ENCODE measurements at regions not wholly inside any gene's neighbourhood (a gene's known extent, or its start where the extent isn't known, plus 50 kb on each side); places are given as distances from the start of the nearest gene placed in this dataset.

DNA sequence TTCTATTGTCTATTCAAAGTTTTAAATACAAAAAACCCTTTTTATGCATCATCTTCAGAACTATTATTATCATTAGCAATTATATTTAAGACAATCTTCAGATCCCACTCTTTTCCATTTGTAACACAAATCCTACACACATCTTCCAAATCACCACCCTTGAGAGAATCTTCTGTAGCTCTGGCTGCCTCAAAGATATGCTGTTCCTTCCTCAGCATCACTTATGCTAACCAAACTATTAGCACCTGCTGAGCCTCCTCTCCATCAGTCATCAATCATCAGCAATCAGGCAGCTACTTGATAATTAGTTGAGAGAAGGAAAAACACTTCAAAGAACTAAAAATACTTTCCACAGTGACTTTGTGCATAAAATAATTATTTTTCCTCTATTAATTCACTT is 1082.2 kb downstream of the C4orf33 start (continued):
- TF ChIP-seq, protein P1, sequence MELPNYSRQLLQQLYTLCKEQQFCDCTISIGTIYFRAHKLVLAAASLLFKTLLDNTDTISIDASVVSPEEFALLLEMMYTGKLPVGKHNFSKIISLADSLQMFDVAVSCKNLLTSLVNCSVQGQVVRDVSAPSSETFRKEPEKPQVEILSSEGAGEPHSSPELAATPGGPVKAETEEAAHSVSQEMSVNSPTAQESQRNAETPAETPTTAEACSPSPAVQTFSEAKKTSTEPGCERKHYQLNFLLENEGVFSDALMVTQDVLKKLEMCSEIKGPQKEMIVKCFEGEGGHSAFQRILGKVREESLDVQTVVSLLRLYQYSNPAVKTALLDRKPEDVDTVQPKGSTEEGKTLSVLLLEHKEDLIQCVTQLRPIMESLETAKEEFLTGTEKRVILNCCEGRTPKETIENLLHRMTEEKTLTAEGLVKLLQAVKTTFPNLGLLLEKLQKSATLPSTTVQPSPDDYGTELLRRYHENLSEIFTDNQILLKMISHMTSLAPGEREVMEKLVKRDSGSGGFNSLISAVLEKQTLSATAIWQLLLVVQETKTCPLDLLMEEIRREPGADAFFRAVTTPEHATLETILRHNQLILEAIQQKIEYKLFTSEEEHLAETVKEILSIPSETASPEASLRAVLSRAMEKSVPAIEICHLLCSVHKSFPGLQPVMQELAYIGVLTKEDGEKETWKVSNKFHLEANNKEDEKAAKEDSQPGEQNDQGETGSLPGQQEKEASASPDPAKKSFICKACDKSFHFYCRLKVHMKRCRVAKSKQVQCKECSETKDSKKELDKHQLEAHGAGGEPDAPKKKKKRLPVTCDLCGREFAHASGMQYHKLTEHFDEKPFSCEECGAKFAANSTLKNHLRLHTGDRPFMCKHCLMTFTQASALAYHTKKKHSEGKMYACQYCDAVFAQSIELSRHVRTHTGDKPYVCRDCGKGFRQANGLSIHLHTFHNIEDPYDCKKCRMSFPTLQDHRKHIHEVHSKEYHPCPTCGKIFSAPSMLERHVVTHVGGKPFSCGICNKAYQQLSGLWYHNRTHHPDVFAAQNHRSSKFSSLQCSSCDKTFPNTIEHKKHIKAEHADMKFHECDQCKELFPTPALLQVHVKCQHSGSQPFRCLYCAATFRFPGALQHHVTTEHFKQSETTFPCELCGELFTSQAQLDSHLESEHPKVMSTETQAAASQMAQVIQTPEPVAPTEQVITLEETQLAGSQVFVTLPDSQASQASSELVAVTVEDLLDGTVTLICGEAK (IDR thresholded peaks at IDR 0.05; ENCODE audit: borderline replicate concordance): no peak

DNA sequence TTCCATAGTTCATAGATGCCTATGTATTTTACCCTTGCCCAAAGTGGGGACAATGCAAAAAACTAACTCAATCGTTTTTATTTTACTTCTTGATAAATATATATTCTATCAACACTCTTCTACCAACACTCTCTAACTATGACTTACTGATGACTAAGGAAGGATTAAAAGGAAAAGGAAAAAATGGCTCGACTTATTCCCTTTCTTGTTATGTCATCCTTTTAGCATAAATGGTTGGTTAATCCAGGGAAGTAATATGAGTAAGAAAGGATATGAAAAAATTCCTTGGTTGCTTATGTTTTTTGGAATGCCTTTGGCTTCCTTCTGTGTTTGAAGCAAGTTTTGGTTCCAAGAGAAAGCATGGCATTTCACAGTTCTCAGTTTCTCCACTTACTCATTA is 1087.1 kb downstream of the C4orf33 start:
- ATAC-seq (no peak), DNase-seq (ENCODE audit: low read depth, low spot score) (no peak), FAIRE-seq (no peak)
- Histone ChIP-seq H3K9ac (ENCODE audit: control insufficient read depth, insufficient read depth, low read length) (no peak overlapping the region), H3K36me3 (ENCODE audit: control insufficient read depth in 2 of 2, insufficient read depth in 2 of 2, low read length in 1 of 2) (no peaks in the 10 kb centered on the region), H3K4me1 (ENCODE audit: control insufficient read depth, insufficient read depth, low read length) (no peaks in the 10 kb centered on the region), H3K27me3 (replicated peaks in 1 of 2; ENCODE audit: control insufficient read depth in 2 of 2, insufficient read depth in 2 of 2, low read length in 1 of 2) (no peaks in the 10 kb centered on the region), H2AFZ (ENCODE audit: control insufficient read depth, low read depth, low read length) (no peak overlapping the region), H3K79me2 (ENCODE audit: control insufficient read depth, insufficient read depth, low read length) (no peaks in the 10 kb centered on the region), H3K9me3 (replicated peaks; ENCODE audit: control insufficient read depth, insufficient read depth, low read length) (no peaks in the 10 kb centered on the region), H3K27ac (ENCODE audit: control insufficient read depth, insufficient read depth) (no peak overlapping the region), H3K4me2 (ENCODE audit: control insufficient read depth, insufficient read depth) (no peak overlapping the region), H4K20me1 (ENCODE audit: control insufficient read depth, insufficient read depth) (no peaks in the 10 kb centered on the region), H3K4me3 (no peak overlapping the region)
- in situ Hi-C loops (cut with MboI): no loop called here
- no TSS peak for BruUV-seq (replicated peaks)
- RAD21 ChIA-PET (ENCODE audit: unreplicated experiment): no interaction called here
- SMC1A ChIA-PET (ENCODE audit: uncharacterized antibody, unreplicated experiment): no interaction called here
- POLR2A ChIA-PET: no interaction called here
- 0% methylated on average over 2 of the region's 2 CpGs for WGBS (ENCODE audit: insufficient coverage, insufficient replicate concordance, low lambda C conversion rate, missing lambda C conversion rate)
- intact Hi-C loops (cut with micrococcal nuclease; ENCODE audit: unreplicated experiment): no loop called here
- no peak for TF ChIP-seq YY1 (IDR thresholded peaks at IDR 0.05; ENCODE audit: low read depth, low read length)
- CTCF ChIA-PET: no interaction called here

All from GM12878 (cell line).